SJCRH30 (cell line): ENCODE measurements at regions not wholly inside any gene's neighbourhood (a gene's known extent, or its start where the extent isn't known, plus 50 kb on each side); places are given as distances from the start of the nearest gene placed in this dataset.

Experiments used
- DNase-seq, 2 experiments: peaks; one replicate each; pipeline ENCODE4 v3.0.0-alpha.2; 2015 to 2020
- H3K27ac ChIP-seq: fragments of 250-450 bp; sonication (Bioruptor Pico); 2 replicates; pipeline ENCODE4 v1.5.1; 2020; ENCODE audit warnings: mild to moderate bottlenecking, moderate library complexity
- H3K27me3 ChIP-seq: fragments of 250-450 bp; sonication (Bioruptor Pico); 2 replicates; pipeline ENCODE4 v1.5.1; 2020; ENCODE audit warnings: mild to moderate bottlenecking, moderate library complexity
- H3K36me3 ChIP-seq: fragments of 250-450 bp; sonication (Bioruptor Pico); 2 replicates; pipeline ENCODE4 v1.5.1; 2020; ENCODE audit warnings: mild to moderate bottlenecking, moderate library complexity
- H3K4me1 ChIP-seq: fragments of 250-450 bp; sonication (Bioruptor Pico); 2 replicates; pipeline ENCODE4 v1.5.1; 2020; ENCODE audit warnings: mild to moderate bottlenecking, moderate library complexity
- H3K4me3 ChIP-seq: fragments of 250-450 bp; sonication (Bioruptor Pico); 2 replicates; pipeline ENCODE4 v1.5.1; 2020; ENCODE audit warnings: mild to moderate bottlenecking, moderate library complexity
- H3K9me3 ChIP-seq: fragments of 250-450 bp; sonication (Bioruptor Pico); replicated peaks from 2 replicates; pipeline ENCODE4 v1.5.1; 2020; ENCODE audit warnings: mild to moderate bottlenecking, moderate library complexity

- Histone ChIP-seq H3K9me3 (no peaks in the 10 kb centered on the region), H3K4me1 (no peaks in the 10 kb centered on the region), H3K4me3 (no peak overlapping the region), H3K36me3 (no peaks in the 10 kb centered on the region), H3K27ac (no peak overlapping the region), H3K27me3 (no peaks in the 10 kb centered on the region)
- no peak for DNase-seq
These were observed 365.0 kb downstream of the TMEM232 start for GRCh38 chr5:110361471-110361870.

GRCh38 chr5:110362261-110362660 lies 364.2 kb downstream of the TMEM232 start:
- no peaks in the 10 kb centered on the region for H3K9me3 ChIP-seq
- no peak overlapping the region for H3K4me3 ChIP-seq
- H3K36me3 ChIP-seq: no peaks in the 10 kb centered on the region
- H3K27ac ChIP-seq: no peak overlapping the region
- H3K27me3 ChIP-seq: no peaks in the 10 kb centered on the region
- no peak for DNase-seq
- H3K4me1 ChIP-seq: no peaks in the 10 kb centered on the region

DNA sequence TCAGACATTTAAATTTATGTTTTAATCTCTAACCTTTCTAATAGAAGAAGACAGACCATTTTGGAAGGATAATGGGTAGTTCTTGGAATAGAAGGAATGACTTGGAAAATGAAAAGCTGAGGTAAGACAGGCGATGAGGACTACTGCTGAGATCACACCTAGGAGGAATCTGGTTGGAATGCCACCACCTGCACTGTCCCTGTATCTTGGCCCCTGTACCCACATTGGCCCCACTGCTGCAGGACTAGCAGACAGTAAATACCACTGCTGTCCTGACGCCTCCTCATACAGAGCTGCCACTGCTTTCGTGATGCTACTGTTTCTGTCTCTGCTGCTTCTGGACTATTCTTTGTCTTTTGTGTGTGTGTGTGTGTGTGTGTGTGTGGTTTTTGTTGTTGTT lies 359.8 kb downstream of the TMEM232 start:
- no peak for DNase-seq
- H3K36me3 ChIP-seq: no peaks in the 10 kb centered on the region
- H3K27me3 ChIP-seq: no peaks in the 10 kb centered on the region
- no peaks in the 10 kb centered on the region for H3K9me3 ChIP-seq
- no peak overlapping the region for H3K27ac ChIP-seq
- no peak overlapping the region for H3K4me3 ChIP-seq
- no peaks in the 10 kb centered on the region for H3K4me1 ChIP-seq
